ENCODE measurements at regions not wholly inside any gene's neighbourhood (a gene's known extent, or its start where the extent isn't known, plus 50 kb on each side); places are given as distances from the start of the nearest gene placed in this dataset.

DNA sequence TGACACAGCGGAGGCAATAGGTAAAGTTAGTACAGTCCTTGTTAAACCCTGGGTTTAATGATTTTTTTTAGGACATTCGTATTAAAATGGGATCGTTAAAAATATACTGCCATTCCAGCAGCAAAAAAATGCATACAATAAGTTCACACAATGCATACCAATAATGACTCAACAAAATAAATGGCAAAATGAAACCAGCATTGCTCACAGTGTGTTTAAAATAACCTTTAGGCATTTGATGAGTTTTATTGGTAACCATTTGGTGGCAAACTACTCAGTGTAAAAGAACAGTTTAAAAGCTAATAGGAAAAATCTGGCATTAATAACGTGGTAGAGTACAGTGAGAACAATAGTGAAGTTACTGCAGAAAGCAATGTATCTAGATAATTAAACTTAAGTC is 539.0 kb upstream of the PIK3C3 start:
- TF ChIP-seq, protein P1, sequence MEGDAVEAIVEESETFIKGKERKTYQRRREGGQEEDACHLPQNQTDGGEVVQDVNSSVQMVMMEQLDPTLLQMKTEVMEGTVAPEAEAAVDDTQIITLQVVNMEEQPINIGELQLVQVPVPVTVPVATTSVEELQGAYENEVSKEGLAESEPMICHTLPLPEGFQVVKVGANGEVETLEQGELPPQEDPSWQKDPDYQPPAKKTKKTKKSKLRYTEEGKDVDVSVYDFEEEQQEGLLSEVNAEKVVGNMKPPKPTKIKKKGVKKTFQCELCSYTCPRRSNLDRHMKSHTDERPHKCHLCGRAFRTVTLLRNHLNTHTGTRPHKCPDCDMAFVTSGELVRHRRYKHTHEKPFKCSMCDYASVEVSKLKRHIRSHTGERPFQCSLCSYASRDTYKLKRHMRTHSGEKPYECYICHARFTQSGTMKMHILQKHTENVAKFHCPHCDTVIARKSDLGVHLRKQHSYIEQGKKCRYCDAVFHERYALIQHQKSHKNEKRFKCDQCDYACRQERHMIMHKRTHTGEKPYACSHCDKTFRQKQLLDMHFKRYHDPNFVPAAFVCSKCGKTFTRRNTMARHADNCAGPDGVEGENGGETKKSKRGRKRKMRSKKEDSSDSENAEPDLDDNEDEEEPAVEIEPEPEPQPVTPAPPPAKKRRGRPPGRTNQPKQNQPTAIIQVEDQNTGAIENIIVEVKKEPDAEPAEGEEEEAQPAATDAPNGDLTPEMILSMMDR (conservative IDR thresholded peaks at IDR 0.05; ENCODE audit: low read length) = no peak
- TF ChIP-seq EZH2phosphoT487 (IDR thresholded peaks at IDR 0.05; ENCODE audit: borderline replicate concordance, low read depth, low read length) = no peak
